Activated T-helper 9 cell treated with anti-CD3 and anti-CD28 coated beads, Interleukin-2, amount 50 U/mL, for 16 hours (primary cell): ENCODE measurements at regions not wholly inside any gene's neighbourhood (a gene's known extent, or its start where the extent isn't known, plus 50 kb on each side); places are given as distances from the start of the nearest gene placed in this dataset.

Source experiments
- DNase-seq: peaks from one replicate; pipeline ENCODE4 v3.0.0-alpha.2; 2020; ENCODE audit warnings: low read depth

DNA sequence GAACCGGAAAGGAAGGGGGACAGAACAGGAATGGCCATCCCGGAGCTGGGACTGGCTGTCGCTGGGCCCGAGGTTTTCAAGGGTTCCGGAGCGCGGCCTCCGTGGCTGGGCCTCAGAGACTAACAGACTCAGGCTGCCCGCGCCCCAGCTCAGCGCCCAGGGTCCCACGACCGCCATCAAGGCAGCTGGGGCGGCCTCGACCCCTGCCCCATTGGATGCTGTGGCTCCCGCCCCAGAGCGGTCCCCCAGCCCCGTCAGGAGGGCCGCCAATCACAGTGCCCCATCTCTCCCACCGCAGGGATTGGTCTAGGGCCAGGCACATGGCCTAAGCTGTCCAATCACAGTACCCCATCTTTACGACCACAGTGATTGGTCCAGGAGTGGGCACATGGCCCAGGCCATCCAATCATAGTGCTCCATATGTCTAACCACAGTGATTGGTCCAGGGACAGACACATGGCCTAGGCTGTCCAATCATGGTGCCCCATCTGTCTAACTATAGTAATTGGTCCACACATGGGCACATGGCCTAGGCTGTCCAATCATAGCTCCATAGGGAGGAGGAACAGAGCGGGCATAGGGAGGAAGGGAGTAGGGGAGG, 105.3 kb upstream of the NKX1-1 start:
- DNase-seq: no peak

DNA sequence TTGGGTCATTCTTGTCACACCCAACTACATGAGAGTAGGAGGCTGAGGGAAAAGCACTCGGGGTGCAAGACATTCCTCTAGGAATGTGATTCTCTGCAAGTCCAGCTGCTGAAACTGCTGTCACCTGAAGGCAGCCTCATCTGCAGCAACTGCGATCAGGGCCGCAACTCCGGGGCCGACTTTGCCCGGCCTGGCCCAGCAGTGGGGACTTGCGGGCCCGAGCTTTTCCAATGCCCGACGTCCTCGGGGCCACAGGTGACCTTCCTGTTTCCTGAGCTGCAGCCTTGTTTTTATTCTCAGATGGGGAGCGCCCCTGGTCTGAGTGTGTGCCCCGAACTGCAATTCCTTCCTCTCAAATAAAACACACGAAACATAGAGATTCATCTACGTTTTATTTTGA, 104.7 kb upstream of the NKX1-1 start:
- DNase-seq: no peak

DNA sequence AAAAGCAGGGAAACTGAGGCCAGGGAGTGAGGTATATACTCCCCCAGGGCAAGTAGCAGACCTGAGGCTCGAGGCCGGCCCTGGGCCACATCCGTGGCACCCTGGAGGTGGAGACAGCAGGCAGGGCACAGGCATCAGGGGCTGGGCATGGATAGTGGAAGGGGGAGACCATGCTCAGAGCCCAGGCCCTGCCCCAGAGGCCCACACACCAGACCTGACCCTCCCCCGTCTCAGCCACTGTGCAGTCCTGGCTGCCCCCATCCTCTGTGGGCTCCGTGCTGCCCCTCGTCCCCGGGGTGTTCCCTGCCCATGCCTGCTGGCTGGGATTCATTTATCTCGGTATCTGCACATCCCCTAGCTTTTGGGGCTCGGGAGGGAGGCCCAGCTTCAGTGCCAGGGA, 103.1 kb upstream of the NKX1-1 start:
- no peak for DNase-seq

DNA sequence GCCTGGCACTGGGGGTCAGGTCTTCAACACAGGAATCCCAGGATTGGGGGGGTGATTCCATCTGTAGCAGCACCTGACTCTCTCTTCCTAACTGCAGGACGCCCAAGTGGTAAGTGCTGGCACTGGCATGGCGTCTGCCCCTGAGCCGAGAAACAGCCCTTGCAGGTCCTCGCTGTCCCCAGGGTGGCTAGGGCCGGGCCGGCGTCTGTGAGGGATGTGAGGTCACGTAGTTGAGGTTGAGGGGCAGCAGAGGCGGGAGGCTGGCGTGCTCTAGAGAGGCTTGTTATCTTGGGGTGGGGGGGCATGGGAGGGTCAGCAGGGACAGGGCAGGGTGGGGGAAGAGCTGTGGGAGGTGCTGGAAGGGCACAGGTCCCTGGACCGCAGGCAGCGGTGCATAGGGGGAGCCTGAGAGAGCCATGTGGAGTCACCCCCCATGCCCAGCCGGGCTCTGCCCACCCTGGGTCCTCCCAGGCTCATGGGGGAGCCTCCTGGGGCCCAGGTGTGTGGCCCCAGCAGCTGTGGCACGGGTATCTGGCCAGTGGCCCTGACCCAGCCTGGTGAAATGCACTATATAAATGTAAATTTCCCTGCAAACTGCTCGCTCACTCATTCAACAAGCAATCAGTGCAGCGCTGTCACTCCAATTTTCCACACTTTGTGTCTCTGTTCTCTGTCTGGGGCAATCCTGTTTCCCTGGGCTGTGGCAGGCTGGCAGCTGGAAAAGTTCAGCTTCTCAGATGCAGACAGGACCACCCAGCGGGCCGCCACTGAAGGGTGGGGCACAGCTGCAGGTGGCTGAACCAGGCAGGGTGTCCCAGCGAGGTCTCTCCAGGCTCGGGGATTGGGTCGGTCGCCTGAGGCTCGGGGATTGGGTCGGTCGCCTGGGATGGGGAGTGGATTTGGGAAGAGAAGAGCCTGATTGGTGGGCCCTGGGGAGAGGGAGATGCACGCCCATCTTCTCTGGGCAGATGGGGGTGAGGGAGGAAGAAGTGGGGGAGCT, 102.2 kb upstream of the NKX1-1 start:
- no peak for DNase-seq

DNA sequence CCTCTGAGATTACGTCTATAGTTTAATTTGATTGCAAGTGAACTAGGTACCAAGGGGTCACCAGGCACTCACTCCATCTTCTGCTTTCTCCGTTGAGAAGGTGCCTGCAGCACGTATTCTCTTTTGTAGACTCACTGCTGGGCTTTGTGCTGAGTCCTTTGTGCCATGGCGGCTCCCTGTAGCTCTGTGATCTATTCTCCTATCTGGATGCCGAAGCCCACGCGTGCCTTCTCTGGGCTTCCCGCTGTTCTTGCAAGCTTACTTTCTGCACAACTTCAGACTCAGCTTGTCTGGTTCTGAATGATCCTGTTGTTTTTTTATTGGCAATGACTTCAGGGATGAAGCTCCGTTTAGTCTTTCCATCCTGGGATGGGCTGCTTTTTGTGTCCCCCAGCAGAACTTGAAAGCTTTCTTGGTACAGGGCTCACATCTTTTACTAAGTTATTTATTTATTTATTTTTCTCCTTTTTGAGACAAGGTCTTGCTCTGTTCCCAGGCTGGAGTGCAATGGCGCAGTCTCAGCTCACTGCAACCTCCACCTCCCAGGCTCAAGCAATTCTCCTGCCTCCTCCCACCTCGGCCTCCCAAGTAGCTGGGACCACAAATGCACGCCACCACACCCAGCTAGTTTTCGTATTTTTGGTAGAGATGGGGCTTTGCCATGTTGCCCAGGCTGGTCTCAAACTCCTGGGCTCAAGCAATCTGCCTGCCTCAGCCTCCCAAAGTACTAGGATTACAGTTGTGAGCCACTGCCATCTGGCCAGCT, 100.9 kb upstream of the NKX1-1 start:
- DNase-seq: no peak

DNA sequence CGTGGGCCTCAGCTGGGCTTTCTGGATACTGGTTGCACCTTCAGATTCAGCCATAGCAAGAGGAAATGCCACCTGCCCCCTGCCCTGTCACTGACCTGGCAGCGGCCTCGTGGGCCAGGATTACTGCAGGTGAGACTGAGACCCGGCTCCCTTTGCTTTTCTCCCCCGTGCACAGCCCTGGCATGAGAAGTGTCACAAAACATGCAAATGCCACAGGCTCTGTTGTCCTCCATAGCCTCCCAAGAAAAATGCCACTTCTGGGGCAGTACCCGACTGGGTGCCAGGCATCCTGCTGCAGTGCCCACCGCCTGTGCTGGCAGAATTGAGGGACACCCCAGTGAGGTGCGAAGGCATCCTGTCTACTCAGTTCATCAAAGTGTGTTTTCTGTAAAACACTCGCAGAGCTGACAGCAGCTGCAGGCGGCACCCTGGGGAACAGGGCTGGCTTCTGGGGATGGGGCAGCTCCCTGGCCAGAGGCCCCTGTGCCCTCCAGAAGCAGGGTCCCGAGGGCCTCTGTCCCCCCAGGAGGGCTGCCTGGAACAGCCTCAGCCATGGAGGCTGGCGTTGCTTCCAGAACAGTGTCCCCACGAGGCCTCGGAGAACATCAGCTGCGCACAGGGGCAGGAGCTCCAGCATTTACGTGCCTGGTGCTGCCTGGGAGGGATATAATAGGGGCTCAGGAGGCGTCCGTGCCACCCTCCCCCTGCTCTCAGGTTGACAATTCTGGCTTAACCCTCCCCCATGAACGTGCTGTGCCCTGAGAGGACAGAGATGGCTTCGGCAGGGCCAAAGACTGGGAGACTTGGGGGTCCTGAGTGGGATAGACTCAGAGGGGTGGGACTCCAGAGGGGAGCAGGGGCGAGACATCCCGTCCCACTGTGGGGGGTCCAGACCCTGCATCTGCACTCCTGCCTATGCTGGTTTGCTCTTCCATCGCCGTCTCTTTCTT, 99.5 kb upstream of the NKX1-1 start:
- DNase-seq: no peak

DNA sequence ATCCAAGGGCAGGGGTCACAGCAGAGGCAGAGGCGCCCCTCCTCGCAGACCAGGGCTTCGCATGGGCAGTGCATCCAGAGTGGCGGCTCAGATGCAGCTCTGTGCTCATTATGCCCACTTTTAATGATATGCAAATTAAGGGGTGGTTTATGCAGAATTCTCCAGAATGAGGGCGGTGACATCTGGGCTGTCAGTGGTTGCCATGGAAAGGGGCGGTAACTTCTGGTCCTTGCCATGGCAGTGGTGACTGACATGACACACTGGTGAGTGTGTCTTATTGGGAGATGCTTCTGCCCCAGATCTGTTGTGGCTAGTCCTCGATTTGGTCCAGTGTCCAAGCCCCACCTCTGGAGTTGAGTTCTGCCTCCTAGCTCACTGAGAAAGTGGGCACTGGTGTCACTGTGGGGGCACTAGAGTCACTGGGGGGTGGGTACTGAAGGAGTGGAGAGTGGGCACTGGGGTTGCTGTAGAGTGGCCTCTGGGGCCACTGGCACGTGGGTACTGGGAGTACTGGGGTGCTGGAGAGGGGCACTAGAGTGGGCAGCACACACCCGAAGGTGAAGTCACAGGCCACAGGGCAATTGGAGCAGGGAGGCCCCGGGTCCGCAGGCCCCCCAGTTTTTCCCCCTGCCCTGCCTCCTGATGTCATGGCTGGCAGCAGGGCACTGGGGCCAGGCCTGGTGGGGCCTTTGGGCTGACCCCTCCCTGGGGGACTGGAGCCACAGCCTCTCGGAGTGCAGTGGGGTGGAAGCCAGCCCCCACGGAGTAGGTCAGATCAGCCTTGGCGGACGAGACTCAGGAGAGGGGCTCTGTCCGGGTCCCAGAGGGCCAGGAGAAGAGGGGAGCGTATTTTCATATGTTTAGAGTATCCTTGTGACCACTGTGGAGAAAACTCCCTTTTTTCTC, 98.6 kb upstream of the NKX1-1 start:
- DNase-seq: no peak

DNA sequence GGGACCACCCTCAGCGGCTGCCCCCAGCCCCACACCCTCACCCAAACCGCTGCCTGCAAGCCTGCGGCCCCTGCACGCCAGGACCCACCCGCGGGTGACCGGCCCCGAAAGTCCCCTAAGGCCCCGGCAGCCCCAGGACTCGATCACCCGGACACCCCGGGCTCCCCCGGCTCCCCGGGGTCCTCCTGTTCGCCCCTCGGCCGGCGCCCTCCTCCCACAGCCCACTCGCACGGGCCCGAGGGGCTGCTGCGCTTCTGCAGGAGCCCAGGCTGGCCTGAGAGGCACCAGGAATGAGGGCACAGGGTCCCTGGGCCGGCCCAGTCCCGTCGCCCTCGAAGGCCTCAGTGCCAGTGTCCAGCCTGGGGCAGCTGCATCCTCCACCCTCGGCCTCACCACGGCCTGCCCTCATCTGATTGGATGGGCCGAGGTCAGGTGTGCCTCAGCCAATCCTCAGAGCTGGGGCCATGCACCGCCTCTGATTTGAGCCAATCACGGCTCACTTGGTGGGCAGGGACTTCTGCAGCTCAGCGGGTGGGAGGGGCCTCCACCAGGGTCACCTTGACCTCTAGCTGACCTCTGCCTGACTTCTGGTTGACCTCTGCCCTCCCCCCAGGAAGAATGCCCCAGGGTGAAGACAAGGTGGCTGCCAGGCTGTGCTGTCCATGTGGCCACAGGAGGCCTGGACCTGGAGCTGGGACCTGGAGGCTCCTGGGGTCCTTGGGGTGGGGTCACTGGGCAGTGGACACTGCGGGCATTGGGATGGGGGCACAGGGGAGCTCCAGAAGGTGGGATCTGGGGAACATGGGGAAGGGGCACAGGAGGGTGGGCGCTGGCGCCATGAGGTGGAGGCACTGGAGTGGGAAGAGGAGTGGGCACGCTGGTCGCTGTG, 97.6 kb upstream of the NKX1-1 start:
- no peak for DNase-seq

DNA sequence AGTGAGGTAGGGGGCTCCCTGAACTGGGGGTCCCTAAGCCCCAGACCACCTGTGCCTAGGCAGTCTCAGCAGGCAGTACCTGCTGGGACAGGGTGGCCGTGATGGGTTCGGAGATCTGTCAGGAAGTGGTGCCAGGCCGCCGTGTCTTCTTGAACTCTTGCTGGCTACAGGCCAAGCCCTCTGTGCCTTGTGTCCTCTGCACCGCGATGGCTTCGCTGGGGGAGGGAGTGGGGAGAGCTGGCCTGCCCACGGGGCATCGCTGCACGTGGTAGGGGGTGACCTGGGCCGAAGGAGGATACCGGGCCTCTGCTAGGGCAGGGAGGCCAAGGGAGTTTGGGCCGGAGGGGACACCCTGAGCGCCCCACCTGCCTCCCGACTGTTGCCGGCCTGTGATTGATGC, 96.7 kb upstream of the NKX1-1 start:
- DNase-seq: no peak

DNA sequence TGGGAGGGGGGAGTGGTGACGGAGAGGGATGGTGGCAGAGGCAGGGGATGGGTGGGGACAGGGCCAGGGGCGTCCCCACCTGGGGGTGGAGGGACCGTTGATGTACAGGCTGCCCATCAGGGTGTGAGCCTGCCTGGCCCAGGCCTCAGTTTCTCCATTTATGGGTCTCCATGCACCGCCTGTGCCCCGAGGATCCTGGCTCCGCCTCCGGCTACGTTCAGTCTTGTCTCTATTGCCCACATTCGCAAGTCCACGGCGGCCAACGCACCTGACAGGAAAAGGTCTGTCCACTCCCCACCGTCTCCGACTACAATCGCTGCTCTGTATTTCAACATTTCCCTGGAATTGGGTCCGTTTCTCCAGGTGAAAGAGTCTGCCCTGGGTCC, 96.3 kb upstream of the NKX1-1 start:
- no peak for DNase-seq

DNA sequence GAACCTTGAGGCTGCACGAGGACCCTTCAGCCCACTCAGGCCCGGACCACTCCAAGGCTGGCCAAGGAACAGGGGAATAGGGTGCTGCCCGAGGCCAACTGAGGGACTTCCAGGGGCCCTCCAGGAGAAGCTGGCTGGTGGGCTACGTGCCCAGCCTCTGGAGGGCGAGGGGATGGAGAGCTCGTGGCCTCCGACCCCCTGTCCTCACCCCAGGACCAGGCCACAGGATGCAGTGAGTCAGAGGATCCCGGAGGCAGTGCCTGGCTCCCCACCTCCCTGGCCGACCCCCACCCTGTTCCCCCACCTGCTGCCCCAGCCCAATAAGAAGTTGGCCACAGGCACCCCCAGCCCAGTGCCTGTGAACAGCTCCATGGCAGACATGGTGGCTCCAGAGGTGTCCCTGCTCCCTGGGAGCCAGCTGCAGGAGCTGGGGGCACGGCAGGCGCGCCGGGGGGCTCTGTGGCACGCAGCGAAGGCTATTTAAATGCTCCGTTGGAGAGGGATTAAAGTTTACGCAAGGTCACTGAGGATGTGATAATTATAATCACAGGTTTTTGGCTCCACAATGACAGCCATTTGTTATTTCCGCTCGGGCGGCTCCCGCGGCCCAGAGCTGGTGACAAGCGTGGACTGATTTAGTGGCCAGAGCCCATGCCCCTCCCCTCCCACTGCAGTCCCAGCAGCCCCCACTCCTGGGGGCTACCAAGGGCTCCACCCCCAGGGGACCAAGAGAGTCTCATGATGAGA, 95.7 kb upstream of the NKX1-1 start:
- DNase-seq: no peak

DNA sequence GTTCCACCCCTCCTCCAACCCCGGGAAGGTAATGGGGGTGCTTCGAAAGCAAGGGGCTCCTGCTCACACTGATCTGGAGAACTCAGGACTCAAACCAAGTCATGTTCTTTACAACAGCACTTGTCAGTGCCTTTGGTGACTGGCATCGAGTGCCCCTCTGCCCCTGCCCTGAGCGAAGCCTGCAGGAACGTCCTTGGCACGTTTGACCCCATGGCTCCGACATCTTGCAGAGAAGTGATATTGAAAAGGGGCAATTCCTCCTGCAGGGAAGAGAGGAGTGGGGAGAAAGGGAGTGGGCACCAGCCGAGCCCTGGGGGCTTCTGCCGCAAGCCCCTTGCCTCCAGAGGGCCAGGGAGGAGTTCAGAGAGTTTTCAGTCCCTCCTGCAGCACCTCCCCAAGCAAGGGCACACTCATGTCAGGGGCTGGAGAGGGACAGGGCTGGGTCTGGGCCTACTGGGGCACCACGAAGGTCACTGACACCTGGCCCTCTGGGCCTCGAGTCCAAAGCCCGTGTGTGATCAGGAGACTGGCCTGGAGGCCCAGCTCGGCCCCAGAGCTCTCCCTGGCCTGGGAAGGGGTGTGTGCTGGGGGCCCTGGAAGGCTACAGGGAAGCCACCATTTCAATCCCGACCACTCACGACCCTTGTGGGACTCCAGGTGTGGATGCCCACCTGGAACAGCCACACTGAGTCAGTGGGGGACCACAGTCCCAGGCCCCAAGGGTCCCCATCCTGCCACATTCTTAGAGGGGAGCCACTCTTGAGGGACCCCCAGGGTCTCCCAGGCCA, 94.9 kb upstream of the NKX1-1 start:
- no peak for DNase-seq

DNA sequence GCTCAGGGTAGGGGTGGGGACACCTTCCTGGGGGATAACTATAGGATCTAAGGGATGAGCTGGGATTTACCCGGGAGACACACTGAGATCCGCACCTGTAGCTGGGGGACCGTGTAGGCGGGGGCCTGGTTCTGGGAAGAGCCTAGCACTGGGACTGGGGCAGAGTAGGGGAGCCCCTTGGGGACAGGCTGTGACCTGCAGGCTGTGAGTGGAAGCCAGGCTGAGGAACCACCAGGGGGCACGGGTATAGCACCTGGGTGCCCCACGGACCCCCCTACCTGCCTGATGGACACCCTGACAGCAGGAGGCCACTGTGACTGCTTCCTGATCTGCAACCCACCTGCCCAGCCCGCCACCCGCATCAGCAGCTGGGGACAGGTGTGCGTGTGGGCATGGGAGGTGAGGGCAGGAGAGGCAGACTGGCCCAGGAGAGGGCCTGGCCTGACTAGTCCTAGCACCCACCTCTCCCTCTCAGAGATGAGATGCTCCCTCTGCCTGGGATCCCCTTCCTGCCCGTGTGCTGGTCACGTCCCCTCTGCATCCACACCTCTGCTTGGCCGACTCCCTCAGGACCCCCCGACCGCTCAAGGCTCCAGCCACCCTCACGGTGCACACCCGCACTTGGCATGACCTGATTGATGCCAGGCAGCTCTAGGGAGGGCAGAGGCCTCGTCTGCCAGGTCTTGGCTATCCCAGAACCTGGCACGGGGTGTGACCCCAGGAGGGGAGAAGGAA, 94.2 kb upstream of the NKX1-1 start:
- DNase-seq: no peak

DNA sequence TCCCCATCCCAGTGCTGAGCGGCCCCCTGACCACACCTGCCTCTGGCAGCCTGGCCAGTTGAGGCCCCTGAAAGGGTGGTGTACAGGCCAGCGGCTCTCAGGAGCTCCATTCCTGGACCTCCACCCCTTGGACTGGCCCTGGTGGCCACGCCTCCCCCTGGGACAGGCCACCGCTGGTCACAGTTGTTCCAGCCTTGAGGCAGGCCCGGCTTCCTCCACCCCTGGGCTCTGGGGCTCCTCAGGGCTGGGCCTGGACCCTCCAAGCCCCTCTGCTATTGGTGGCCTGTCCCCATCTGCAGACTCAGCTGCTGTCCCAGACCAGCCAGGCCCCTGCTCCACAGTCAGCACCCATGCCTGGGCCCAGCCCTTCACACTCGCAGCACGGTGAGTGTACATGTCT, 93.2 kb upstream of the NKX1-1 start:
- no peak for DNase-seq

DNA sequence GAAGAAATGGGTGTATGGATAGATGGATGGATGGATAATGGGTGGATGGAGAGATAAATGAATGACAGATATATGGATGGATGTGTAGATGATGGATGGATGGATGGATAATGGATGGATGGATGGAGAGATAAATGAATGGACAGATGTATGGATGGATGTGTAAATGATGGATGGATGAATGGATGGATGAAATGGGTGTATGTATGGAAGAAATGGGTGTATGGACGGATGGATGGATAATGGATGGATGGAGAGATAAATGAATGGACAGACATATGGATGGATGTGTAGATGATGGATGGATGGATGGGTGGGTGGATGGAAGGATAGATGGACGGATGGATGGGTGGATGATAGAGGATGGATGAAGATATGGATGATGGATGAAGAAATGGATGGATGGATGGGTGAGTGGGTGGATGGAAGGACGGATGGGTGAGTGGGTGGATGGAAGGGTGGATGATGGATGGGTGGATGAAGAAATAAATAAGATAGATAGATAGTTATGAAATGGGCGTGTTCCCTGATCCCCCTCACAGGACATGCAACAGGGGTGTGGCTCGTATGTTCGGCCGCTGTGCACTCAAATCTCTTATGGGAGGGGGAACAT, 91.1 kb upstream of the NKX1-1 start:
- DNase-seq: no peak

DNA sequence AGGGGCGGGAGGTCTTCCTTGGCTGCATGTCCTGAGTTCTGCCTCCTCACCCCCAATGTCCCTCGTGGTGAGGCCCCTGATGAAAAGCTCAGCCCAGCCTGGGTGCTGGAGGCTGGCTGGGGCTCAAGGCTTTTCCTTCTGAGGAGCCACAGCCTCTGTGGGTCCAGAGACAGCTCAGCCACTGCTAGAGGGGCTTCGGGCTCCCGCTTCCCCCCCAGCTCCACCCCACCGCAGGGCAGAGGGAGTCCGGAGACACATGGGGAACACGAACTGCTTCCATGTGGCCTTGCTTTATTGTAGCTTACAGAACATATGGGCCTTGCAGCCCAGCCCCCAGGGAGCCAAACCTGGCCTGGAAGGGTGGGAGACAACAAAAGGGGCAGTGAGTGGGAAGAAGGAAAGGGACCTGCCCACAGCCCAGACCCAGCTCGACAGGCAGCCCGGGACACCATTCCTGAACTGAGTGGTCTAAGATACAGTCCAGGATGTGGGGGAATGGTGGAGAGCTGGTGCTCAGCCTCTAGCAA, 89.9 kb upstream of the NKX1-1 start:
- no peak for DNase-seq
